Uterus (tissue), 2 donors: ENCODE measurements at regions not wholly inside any gene's neighbourhood (a gene's known extent, or its start where the extent isn't known, plus 50 kb on each side); places are given as distances from the start of the nearest gene placed in this dataset.

Source experiments
- POLR2A ChIP-seq, 2 donors: fragments of 450-650 bp; IDR thresholded peaks; one replicate each; pipeline ENCODE4 v1.6.1; 2016; ENCODE audit warnings: antibody characterized with exemption in 2 of 2, mild to moderate bottlenecking in 1 of 2, moderate library complexity in 1 of 2
- TF ChIP-seq, protein P1 (sequence below), 4 experiments: fragments of 200-600 bp in 2 of 4; fragments of 450-650 bp in 2 of 4; sonication (generic) in 2 of 4; IDR thresholded peaks; one replicate each; pipeline ENCODE4 v1.5.1; 2016 to 2019; ENCODE audit warnings: antibody characterized with exemption in 4 of 4, mild to moderate bottlenecking in 2 of 4, moderate library complexity in 1 of 4

DNA sequence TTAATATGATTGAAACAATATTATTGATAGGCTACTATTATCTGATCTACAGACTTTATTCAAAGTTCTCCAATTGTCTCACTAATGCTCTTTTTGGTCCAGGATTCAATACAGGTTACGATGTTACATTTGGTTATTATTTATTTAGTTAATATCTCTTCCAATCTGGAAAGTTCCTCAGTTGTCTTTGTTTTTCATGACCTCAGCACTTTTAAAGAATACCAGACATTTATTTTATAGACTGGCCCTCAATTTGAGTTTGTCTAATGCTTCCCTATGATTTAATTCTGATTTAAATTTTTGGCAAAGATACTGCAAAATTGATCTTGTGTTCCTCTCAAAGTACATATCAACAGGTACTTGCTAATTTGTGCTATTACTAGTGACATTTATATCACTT is 937.4 kb downstream of the KCNMA1 start:
- no peak for TF ChIP-seq POLR2A (IDR thresholded peaks at IDR 0.05)
- TF ChIP-seq, protein P1, sequence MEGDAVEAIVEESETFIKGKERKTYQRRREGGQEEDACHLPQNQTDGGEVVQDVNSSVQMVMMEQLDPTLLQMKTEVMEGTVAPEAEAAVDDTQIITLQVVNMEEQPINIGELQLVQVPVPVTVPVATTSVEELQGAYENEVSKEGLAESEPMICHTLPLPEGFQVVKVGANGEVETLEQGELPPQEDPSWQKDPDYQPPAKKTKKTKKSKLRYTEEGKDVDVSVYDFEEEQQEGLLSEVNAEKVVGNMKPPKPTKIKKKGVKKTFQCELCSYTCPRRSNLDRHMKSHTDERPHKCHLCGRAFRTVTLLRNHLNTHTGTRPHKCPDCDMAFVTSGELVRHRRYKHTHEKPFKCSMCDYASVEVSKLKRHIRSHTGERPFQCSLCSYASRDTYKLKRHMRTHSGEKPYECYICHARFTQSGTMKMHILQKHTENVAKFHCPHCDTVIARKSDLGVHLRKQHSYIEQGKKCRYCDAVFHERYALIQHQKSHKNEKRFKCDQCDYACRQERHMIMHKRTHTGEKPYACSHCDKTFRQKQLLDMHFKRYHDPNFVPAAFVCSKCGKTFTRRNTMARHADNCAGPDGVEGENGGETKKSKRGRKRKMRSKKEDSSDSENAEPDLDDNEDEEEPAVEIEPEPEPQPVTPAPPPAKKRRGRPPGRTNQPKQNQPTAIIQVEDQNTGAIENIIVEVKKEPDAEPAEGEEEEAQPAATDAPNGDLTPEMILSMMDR (IDR thresholded peaks at IDR 0.05), result no peak
